ENCODE measurements at regions not wholly inside any gene's neighbourhood (a gene's known extent, or its start where the extent isn't known, plus 50 kb on each side); places are given as distances from the start of the nearest gene placed in this dataset.

DNA sequence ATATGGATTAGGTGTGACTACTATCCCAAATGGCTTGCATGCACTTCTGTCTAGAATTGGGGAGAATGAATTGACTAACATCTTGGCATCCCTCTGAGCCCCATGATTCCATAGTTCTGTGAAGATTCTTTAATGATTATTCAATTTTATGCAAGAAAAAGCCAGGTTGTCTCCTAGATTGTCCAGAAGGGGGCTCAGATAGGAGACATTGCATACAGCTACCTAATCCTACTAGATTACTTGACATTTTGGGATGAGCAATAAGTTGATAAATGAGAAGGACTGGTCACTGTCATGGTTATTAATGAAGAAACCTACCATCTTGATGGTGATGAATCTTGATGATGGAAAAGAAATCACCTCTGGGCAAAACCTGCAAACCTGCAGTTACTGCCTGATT is 117.0 kb downstream of the CARTPT start:
- TF ChIP-seq, protein P1, sequence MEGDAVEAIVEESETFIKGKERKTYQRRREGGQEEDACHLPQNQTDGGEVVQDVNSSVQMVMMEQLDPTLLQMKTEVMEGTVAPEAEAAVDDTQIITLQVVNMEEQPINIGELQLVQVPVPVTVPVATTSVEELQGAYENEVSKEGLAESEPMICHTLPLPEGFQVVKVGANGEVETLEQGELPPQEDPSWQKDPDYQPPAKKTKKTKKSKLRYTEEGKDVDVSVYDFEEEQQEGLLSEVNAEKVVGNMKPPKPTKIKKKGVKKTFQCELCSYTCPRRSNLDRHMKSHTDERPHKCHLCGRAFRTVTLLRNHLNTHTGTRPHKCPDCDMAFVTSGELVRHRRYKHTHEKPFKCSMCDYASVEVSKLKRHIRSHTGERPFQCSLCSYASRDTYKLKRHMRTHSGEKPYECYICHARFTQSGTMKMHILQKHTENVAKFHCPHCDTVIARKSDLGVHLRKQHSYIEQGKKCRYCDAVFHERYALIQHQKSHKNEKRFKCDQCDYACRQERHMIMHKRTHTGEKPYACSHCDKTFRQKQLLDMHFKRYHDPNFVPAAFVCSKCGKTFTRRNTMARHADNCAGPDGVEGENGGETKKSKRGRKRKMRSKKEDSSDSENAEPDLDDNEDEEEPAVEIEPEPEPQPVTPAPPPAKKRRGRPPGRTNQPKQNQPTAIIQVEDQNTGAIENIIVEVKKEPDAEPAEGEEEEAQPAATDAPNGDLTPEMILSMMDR (IDR thresholded peaks at IDR 0.05; ENCODE audit: insufficient read depth in 1 of 2, low read depth in 1 of 2, low read length in 1 of 2, severe bottlenecking in 1 of 2, unreplicated experiment in 1 of 2), result no peak
- H3K36me3 Mint-ChIP-seq (ENCODE audit: insufficient read depth, unreplicated experiment), result no peaks in the 10 kb centered on the region
- no peaks in the 10 kb centered on the region for H3K27me3 ChIP-seq (replicated peaks; ENCODE audit: control insufficient read depth, insufficient read depth, low read length)
- no peak overlapping the region for H3K27ac Mint-ChIP-seq (ENCODE audit: unreplicated experiment)
- no TSS peak for BruUV-seq (replicated peaks)
- POLR2A ChIA-PET, result no interaction called here
- intact Hi-C loops (cut with micrococcal nuclease; ENCODE audit: unreplicated experiment), result no loop called here
- H3K27me3 Mint-ChIP-seq (ENCODE audit: insufficient read depth, unreplicated experiment), result no peaks in the 10 kb centered on the region
- no peaks in the 10 kb centered on the region for H3K9me3 Mint-ChIP-seq (ENCODE audit: unreplicated experiment)
- no peaks in the 10 kb centered on the region for H3K36me3 ChIP-seq (ENCODE audit: control insufficient read depth, insufficient read depth, low read length)
- no peaks in the 10 kb centered on the region for H3K4me1 ChIP-seq
- CTCF ChIA-PET, result no interaction called here
- no peak overlapping the region for H3K4me3 ChIP-seq (ENCODE audit: low read depth, low read length)
- no peak overlapping the region for H3K4me3 Mint-ChIP-seq (ENCODE audit: unreplicated experiment)
- no peak for DNase-seq
- H3K9me3 ChIP-seq, result no peaks in the 10 kb centered on the region
- no peaks in the 10 kb centered on the region for H3K4me1 Mint-ChIP-seq (ENCODE audit: low read depth, unreplicated experiment)

DNA sequence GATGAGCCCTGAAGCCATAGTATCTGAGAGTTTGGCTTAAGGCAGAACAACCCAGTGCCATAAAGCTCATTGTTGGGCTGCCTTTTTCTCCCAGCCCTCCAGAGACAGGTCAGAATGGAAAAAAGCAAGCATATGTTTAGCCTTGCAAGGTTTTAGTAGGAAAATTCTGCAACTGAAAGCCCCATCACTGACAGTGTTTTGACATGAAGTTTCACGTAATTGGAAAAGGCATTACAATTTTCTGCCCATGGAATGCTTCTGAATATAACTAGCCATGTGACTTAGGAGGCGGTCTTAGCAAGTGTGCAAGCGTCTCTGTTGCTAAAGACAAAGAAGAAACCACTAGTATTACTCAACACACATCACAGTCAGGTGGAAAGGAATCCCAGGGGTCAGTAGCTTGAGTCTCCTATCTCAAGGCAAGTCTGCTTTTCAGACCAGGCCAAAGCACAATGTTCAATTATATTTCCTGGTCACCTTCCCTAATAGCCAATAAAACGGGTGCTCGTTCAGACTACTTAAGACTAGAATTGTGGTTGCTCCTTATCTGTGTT is 117.6 kb downstream of the CARTPT start:
- Histone ChIP-seq H3K4me1 (no peaks in the 10 kb centered on the region), H3K36me3 (ENCODE audit: control insufficient read depth, insufficient read depth, low read length) (no peaks in the 10 kb centered on the region), H3K4me3 (ENCODE audit: low read depth, low read length) (no peak overlapping the region), H3K27me3 (replicated peaks; ENCODE audit: control insufficient read depth, insufficient read depth, low read length) (no peaks in the 10 kb centered on the region), H3K9me3 (no peaks in the 10 kb centered on the region)
- CTCF ChIA-PET, result no interaction called here
- no peaks in the 10 kb centered on the region for H3K27me3 Mint-ChIP-seq (ENCODE audit: insufficient read depth, unreplicated experiment)
- no peaks in the 10 kb centered on the region for H3K4me1 Mint-ChIP-seq (ENCODE audit: low read depth, unreplicated experiment)
- POLR2A ChIA-PET, result no interaction called here
- H3K27ac Mint-ChIP-seq (ENCODE audit: unreplicated experiment), result no peak overlapping the region
- H3K4me3 Mint-ChIP-seq (ENCODE audit: unreplicated experiment), result no peak overlapping the region
- intact Hi-C loops (cut with micrococcal nuclease; ENCODE audit: unreplicated experiment), result no loop called here
- no peaks in the 10 kb centered on the region for H3K36me3 Mint-ChIP-seq (ENCODE audit: insufficient read depth, unreplicated experiment)
- TF ChIP-seq, protein P1 (IDR thresholded peaks at IDR 0.05; ENCODE audit: insufficient read depth in 1 of 2, low read depth in 1 of 2, low read length in 1 of 2, severe bottlenecking in 1 of 2, unreplicated experiment in 1 of 2), result no peak
- BruUV-seq (replicated peaks), result no TSS peak
- no peak for DNase-seq
- H3K9me3 Mint-ChIP-seq (ENCODE audit: unreplicated experiment), result no peaks in the 10 kb centered on the region

DNA sequence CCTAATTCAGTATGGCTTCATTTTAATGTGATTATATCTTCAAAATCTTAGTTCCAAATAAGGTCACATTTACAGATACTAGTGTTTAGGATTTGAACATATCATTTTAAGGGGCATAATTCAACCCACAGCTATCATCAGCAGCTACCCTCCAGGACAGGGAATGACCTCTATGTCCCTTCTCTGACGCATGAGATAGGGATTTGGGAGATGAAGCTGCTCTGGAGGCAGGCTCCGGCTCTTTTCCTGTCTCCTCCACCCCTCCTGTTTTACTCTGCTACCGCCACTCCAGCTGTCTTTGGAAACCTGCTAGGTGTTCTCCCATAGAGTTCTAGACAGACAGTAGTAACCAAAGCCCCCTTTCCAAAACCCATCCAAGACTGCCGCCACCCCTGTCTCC is 119.2 kb downstream of the CARTPT start:
- CTCF ChIA-PET, result no interaction called here
- intact Hi-C loops (cut with micrococcal nuclease; ENCODE audit: unreplicated experiment), result no loop called here
- Mint-ChIP-seq H3K9me3 (ENCODE audit: unreplicated experiment) (no peaks in the 10 kb centered on the region), H3K36me3 (ENCODE audit: insufficient read depth, unreplicated experiment) (no peaks in the 10 kb centered on the region), H3K27ac (ENCODE audit: unreplicated experiment) (no peak overlapping the region), H3K27me3 (ENCODE audit: insufficient read depth, unreplicated experiment) (peaks cover 2% of the 10 kb centered on the region), H3K4me1 (ENCODE audit: low read depth, unreplicated experiment) (no peaks in the 10 kb centered on the region), H3K4me3 (ENCODE audit: unreplicated experiment) (no peak overlapping the region)
- no peak for DNase-seq
- BruUV-seq (replicated peaks), result no TSS peak
- Histone ChIP-seq H3K27me3 (replicated peaks; ENCODE audit: control insufficient read depth, insufficient read depth, low read length) (no peaks in the 10 kb centered on the region), H3K4me3 (ENCODE audit: low read depth, low read length) (no peak overlapping the region), H3K36me3 (ENCODE audit: control insufficient read depth, insufficient read depth, low read length) (no peaks in the 10 kb centered on the region), H3K4me1 (no peaks in the 10 kb centered on the region), H3K9me3 (no peaks in the 10 kb centered on the region)
- POLR2A ChIA-PET, result no interaction called here
- TF ChIP-seq, protein P1 (IDR thresholded peaks at IDR 0.05; ENCODE audit: insufficient read depth in 1 of 2, low read depth in 1 of 2, low read length in 1 of 2, severe bottlenecking in 1 of 2, unreplicated experiment in 1 of 2), result no peak
